ENCODE measurements at regions not wholly inside any gene's neighbourhood (a gene's known extent, or its start where the extent isn't known, plus 50 kb on each side); places are given as distances from the start of the nearest gene placed in this dataset.

- no peak for TF ChIP-seq CHD4 (IDR thresholded peaks at IDR 0.05; ENCODE audit: borderline replicate concordance)
- TF ChIP-seq SREBF2 (IDR thresholded peaks at IDR 0.05): no peak
- TF ChIP-seq EP300 (IDR thresholded peaks at IDR 0.05): no peak
- TF ChIP-seq POLR2A (IDR thresholded peaks at IDR 0.05; ENCODE audit: low read length): no peak
Observed at GRCh38 chr3:189502256-189502655, 128.9 kb upstream of the TP63 start (continued).

GRCh38 chr3:189502676-189503257 lies 128.4 kb upstream of the TP63 start:
- TF ChIP-seq CBX8 (IDR thresholded peaks at IDR 0.05) (no peak), BHLHE40 (IDR thresholded peaks at IDR 0.05; ENCODE audit: low read depth, low read length) (no peak), SREBF2 (IDR thresholded peaks at IDR 0.05) (no peak), RCOR1 (IDR thresholded peaks at IDR 0.05; ENCODE audit: low read depth, low read length) (no peak), ZFP36 (IDR thresholded peaks at IDR 0.05; ENCODE audit: borderline replicate concordance, partially characterized antibody) (no peak), HOXB13 (CRISPR knock-in tag; IDR thresholded peaks at IDR 0.05; ENCODE audit: low read depth) (no peak), RFX5 (IDR thresholded peaks at IDR 0.05) (no peak), EHMT2 (IDR thresholded peaks at IDR 0.05; ENCODE audit: low read depth) (no peak), REST (IDR thresholded peaks at IDR 0.05) (no peak), NFE2L2 (conservative IDR thresholded peaks at IDR 0.05; ENCODE audit: low read length) (no peak), NR3C1 (IDR thresholded peaks at IDR 0.05) (no peak), RNF2 (IDR thresholded peaks at IDR 0.05; ENCODE audit: borderline replicate concordance, low read depth) (no peak), MYC (IDR thresholded peaks at IDR 0.05; ENCODE audit: borderline replicate concordance, low read length) (no peak), CHD2 (IDR thresholded peaks at IDR 0.05; ENCODE audit: low read length, partially characterized antibody) (no peak), HOXB5 (CRISPR knock-in tag; IDR thresholded peaks at IDR 0.05) (no peak), HDAC2 (IDR thresholded peaks at IDR 0.05) (no peak), HMGXB4 (CRISPR knock-in tag; IDR thresholded peaks at IDR 0.05; ENCODE audit: borderline replicate concordance) (no peak)
- POLR2A ChIA-PET: no interaction called here

GRCh38 chr3:189507856-189508255 lies 123.3 kb upstream of the TP63 start:
- H3K4me3 ChIP-seq: no peak overlapping the region
- H3K9me3 ChIP-seq: no peaks in the 10 kb centered on the region
- H3K4me1 ChIP-seq: peaks cover 6% of the 10 kb centered on the region
- ATAC-seq (no peak), FAIRE-seq (no peak), DNase-seq (ENCODE audit: low read depth in 1 of 2, low spot score in 1 of 2) (no peak)
- H3K27ac ChIP-seq: no peak overlapping the region
- H3K4me2 ChIP-seq: no peak overlapping the region
- POLR2A ChIA-PET: no interaction called here
- CTCF ChIA-PET: interaction anchor here (1.5 kb wide), 1 partner anchor 11 kb away, joined by 4 read pairs; no protein-coding TSS in a partner anchor
- TF ChIP-seq RNF2 (IDR thresholded peaks at IDR 0.05; ENCODE audit: borderline replicate concordance, low read depth): no peak
- no peak for TF ChIP-seq BHLHE40 (IDR thresholded peaks at IDR 0.05; ENCODE audit: low read depth, low read length)
- TF ChIP-seq BCL3 (IDR thresholded peaks at IDR 0.05): no peak
- TF ChIP-seq RCOR1 (IDR thresholded peaks at IDR 0.05; ENCODE audit: low read depth, low read length): no peak
- no peak for TF ChIP-seq HES2 (IDR thresholded peaks at IDR 0.05)
- TF ChIP-seq CEBPB (IDR thresholded peaks at IDR 0.05): no peak
- no peak for TF ChIP-seq HOXB5 (CRISPR knock-in tag; IDR thresholded peaks at IDR 0.05)
- no peak for TF ChIP-seq ZC3H11A (IDR thresholded peaks at IDR 0.05)
- TF ChIP-seq KDM1A (IDR thresholded peaks at IDR 0.05; ENCODE audit: low read depth): no peak
- TF ChIP-seq PBX3 (IDR thresholded peaks at IDR 0.05): no peak
- no peak for TF ChIP-seq RFX5 (IDR thresholded peaks at IDR 0.05)
- no peak for TF ChIP-seq CTCF (IDR thresholded peaks at IDR 0.05)

More at GRCh38 chr3:189502676-189503257, 128.4 kb upstream of the TP63 start:
- no peak for ATAC-seq
- WGBS (ENCODE audit: missing lambda C conversion rate): 40% methylated on average over 2 of the region's 2 CpGs
- H3K9me3 ChIP-seq: no peaks in the 10 kb centered on the region
- no peak overlapping the region for H3K27ac ChIP-seq
- FAIRE-seq: no peak
- H3K4me3 ChIP-seq: no peak overlapping the region
- CTCF ChIA-PET: no interaction called here
- H3K4me1 ChIP-seq: no peaks in the 10 kb centered on the region
- no peak overlapping the region for H3K4me2 ChIP-seq
- no peak for DNase-seq (ENCODE audit: low read depth in 1 of 2, low spot score in 1 of 2)

All from A549 (cell line).